Kasumi-1 (cell line): ENCODE measurements at regions not wholly inside any gene's neighbourhood (a gene's known extent, or its start where the extent isn't known, plus 50 kb on each side); places are given as distances from the start of the nearest gene placed in this dataset.
"Not testable (repeated sequence)": the region's sequence is repeated elsewhere in the genome, so short reads cannot be mapped to it uniquely, and the experiment has no call there.

Experiments used
- DNase-seq, 2 experiments: peaks; one replicate each; lab custom pipeline; 2025; lab: John Stamatoyannopoulos, UW

DNA sequence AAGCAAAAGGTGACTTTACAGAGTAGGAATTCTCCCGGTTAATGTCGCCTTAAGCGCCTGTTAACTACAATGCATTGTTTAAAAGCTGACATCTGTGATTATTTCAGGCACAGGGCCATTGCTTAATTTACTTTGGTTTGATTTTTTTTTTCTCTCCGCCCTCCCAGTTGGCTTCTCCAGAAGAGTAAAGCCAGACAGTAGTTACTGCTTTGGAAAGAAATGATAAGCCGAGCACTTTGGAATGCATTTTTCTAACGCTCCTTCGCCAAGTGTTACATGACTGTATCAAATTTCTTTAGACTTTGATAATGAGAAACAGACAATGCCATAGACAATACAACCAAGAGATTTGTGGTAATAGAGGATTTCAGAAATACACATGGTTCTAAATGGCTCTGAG, 383.0 kb upstream of the TENM3 start:
- DNase-seq = no peak

GRCh38 chr4:181860668-181861067, 382.5 kb upstream of the TENM3 start:
- no peak for DNase-seq

DNA sequence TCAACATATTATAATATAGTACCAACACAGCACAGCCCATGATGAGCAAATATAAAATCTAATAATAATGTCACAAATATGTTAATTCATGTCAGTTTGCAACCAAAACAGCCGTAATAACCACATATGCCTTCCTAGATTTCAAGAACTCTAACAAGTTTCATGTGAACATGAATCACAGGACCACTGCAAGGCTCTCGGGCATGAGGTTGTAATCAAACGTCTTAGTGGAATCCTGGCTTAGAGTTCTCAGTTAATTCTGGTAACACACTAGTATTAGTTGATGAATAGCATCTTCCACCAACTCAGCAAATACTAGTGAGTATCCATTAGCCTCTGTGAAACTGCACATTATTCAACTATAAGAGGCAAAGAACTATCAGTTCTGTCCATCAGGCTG, 379.3 kb upstream of the TENM3 start:
- no peak for DNase-seq

GRCh38 chr4:181870326-181870725, 372.9 kb upstream of the TENM3 start:
- DNase-seq = no peak

- no peak for DNase-seq
These were observed 368.6 kb upstream of the TENM3 start for GRCh38 chr4:181874602-181875001.

GRCh38 chr4:181877329-181877848, 365.8 kb upstream of the TENM3 start:
- no peak for DNase-seq

DNA sequence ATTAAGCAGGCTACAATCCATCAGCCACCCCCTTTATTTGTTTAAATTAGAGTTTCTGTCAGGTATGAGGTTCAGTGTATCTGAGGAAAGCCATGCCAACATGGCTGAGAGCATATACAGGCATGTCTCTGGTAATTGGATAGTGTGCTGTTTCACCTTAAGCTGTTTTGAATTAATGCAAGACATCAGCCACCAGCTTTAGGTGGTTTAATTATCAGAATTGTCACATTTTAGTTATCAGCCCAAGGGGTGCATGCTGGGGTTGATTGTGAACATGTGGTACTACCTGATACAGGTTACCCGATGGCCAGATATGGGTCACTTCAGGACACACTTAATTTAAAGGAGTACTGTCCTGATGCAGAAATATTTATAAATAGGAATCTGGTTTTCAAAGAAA, 353.2 kb upstream of the TENM3 start:
- no peak for DNase-seq

GRCh38 chr4:181890911-181891310, 352.3 kb upstream of the TENM3 start:
- no peak for DNase-seq

DNA sequence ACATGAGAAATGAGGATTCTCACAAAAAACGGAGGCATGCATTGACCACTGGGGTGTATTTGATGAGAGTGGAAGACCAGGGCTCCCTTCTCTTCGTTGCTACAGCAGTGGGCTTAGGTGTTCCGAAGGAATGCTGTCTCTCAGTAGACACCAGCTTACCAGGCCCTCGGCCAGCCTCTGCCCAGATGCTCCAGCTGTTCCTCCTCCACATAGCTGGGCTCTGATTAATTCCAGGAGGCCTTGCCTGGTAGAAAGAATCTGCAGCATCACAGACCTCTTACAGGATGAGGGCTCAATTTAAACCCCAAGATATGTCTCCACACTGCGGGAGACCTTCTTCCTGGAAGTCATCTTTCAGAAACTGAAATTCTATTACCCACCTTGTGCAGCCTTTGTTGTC, 346.6 kb upstream of the TENM3 start:
- DNase-seq = no peak

DNA sequence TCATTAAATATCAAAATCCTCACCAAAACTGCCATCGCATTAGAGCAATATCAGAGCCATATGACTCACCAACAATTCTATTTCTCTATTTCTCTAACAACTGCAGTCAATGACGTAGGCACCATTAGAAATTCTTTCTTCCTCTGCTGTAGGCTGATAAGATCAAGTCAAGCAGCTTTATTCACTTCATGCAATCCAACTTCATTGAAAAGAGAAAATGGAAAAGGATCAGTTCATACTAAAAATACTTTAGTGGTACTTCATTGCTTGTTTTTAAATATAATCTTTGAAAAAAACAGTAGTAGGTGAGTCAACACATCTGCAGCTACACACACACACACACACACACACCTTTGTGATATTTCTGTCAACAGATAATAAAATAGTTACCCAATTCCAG, 345.3 kb upstream of the TENM3 start:
- DNase-seq = no peak

DNA sequence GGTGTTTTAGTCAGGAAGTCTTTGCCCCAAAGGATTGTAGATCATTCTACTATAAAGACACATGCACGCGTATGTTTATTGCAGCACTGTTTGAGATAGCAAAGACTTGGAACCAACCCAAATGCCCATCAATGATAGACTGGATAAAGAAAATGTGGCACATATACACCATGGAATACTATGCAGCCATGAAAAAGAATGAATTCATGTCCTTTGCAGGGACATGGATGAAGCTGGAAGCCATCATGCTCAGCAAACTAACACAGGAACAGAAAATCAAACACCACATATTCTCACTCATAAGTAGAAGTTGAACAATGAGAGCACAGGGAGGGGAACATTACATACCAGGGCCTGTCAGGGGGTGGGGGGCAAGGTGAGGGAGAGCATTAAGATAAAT, 340.8 kb upstream of the TENM3 start:
- not testable (repeated sequence) for DNase-seq

DNA sequence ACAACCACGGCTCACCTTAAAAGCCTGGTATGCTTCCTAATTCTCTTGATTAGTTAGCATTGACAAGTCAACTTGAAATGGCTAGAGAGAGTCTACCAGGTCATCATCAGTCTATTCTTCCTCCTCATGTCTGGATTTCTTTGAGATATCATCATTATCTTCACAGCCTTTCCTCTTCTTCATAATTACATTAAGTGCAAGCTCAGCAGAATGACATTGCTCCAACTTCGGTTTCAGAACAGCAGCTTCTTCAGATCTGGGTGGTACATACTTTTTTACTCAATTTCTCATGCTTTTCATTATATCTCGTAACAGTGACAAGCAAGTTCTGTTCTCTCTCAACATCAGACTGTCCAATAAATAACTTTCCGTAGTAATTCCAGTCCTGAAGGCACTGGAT, 337.5 kb upstream of the TENM3 start:
- DNase-seq = no peak

DNA sequence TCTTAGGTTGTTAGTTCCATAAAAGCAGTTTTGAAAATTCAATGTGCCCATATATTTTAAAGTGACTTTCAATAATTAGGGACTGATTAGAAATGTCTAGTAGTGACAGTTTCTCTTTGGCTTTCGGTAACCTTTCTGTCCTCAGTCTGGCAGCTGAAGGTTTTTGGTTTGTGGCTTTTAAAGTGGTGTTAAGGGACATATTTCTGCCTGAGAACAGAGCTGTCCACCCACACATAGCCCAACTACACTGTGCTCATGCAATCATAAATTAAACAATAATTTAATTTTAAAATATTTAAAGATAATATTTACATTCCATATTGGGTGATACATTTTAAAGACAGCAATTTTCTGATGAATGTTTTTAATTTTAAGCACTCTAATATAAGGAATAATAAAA, 335.0 kb upstream of the TENM3 start:
- no peak for DNase-seq

GRCh38 chr4:181909368-181909767, 333.8 kb upstream of the TENM3 start:
- no peak for DNase-seq

DNA sequence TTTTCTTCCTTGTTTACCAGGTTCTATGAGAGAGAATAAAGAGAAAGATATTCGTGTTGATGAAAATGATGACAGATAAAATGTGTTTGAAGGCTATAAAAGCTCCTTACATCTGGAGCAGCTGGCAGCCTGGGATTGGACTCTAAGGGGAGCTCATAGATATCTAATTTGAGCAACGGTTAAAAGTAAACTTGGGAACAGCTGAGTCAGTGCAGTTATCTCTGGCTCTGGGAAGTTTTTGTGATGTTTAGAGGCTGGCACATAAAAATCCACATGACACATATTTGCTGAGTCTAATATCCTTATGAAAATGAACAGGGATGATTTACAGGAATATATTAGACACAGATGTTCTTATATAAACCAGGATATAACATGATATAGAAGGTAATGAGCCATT, 331.8 kb upstream of the TENM3 start:
- DNase-seq = no peak

GRCh38 chr4:181933471-181933870, 309.7 kb upstream of the TENM3 start:
- no peak for DNase-seq

DNA sequence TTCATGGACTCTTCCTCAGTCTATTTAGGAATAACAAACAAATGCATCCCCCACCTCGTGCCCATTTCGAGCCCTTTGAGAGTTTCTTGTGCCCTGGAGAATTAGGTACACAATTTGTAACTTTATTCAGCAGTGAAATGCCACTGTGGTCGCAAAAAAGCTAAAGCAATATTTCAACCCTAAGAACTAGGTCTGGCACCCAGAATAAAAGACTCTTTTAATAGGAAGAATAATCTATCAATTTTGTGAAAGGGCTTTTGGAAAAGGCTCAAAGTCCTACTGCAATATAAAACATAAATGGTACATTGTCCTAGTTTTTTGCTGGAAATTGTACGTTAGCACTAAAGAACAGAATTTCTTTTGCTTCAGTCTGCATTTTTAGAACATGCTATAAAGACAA, 304.6 kb upstream of the TENM3 start:
- no peak for DNase-seq

DNA sequence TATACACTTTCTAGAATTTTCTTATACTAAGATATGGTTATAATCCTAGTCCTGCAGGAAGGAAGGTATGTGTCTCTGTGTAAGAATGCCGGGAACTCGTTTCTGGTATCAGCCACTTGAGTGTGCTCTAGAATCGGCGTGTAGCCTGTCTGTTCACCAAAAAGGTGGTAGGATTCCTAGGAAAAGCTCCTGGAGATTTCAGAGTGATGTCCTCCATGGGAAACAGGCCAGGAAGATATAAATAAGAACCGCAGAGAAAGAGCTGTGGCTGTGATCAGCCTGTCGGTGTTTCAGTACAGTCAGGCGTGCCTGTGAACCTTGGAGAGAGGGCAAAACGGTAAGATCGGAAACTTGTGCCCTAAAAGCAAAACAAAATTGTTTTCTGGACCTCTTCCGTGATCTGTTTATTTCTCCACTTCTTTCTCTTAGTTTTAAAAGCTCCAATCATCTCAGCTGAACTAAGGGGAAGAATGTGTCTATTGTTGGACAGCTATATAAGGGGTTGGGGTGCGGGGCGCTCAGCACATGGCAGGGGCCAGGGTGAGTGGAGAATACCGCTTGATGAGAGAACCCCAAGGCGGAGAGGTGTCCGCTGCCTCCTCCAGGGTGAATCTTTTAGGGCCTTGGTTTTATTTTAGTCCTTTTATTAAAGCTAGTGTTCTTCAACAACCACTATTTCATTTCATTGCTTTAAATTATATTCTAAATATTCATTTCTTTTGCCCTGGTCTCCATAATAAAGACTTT, 303.8 kb upstream of the TENM3 start:
- no peak for DNase-seq

- no peak for DNase-seq
These were observed 298.7 kb upstream of the TENM3 start for GRCh38 chr4:181944527-181944926.

- DNase-seq = no peak
These were observed 296.3 kb upstream of the TENM3 start for GRCh38 chr4:181946902-181947301.

DNA sequence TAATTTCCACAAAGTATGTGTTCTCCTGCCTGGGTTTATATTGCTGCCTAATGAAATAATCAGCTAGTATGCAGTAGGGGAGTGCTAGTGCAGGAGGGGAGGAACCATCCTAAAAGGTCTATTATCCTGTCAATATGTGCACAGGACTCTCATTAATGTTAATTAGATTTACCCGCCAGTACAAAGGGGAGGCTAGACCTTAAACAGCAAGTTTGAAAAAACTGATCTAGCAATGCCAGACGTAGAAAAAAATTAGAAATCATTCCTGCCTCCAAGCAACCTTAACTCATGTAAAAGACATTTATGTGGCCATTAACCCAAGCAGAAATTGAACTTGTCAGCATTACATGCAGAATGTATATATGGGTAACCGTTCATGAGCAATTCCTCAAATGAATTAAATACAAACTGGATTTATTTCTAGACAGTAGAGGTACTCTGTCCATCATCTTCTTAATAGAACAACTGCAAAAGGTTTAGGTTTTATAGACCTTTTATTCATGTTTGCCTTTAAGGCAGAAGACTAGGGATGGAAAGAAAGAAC, 294.3 kb upstream of the TENM3 start:
- no peak for DNase-seq

DNA sequence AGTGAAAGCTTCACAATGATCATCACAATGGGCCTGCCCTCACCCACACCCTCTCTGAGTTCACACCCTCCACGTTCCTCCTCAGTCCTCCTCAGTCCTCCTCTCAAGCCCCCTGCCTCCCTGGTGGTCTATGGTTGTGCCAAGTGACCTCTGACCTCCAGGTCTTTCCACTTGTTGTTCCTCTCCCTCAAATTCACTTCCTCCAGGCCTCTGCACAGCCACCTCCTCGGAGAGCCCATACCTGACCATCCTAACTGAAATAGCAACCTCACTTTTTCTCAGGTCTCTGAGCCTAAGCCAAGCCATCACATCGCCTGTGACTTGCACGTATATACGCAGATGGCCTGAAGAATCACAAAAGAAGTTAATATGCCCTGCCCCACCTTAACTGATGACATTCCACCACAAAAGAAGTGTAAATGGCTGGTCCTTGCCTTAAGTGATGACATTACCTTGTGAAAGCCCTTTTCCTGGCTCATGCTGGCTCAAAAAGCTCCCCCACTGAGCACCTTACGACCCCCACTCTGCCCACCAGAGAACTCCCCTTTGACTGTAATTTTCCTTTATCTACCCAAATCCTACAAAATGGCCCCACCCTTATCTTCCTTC, 293.4 kb upstream of the TENM3 start:
- DNase-seq = no peak

GRCh38 chr4:181950372-181951127, 292.7 kb upstream of the TENM3 start:
- no peak for DNase-seq
